ENCODE measurements at regions not wholly inside any gene's neighbourhood (a gene's known extent, or its start where the extent isn't known, plus 50 kb on each side); places are given as distances from the start of the nearest gene placed in this dataset.

DNA sequence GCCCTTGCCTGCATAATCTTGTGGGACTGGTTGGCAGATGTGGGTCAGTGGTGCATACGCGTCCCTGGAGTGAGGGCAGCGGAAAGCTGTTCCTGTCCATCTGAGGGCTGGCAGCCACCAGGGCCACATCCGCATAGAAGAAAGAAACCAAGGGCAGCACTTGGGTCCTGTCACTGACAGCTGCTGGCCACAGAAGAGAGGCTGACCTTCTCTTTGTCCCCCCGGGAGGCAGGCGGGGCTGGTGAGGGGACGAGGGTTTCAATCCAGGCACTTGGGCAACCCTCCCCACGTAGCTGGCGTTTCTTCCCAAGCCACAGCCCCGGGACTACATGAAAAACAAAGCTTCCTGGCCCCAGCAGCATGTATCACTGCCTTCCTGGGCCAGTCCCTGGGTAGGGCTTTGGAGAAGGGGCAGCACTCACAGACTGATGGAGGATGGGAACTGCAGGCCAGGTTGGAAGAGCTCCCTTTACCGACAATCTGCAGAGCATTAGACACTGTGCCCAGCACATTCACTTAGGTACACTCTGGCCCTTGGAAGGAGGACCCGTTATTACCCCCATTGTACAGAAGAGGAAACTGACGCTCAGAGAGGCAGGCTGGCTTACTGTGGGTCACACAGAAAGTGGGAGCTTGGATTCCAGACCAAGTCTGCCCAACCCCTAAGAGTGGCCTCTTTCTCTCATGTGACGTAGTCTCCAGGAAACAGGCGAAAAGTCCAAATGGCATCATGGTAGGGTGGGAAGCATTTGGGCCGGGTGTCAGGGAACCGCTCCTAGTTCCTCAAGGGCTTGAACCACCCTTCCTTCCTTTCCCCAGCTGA, 78.8 kb upstream of the SLC6A6 start:
- peak overlapping the region in 2 of 10 donors; percentile 59 to 69 for H3K27ac ChIP-seq
- H3K27me3 ChIP-seq = peaks cover 0 to 21% (median 0%) of the 10 kb centered on the region in 7 donors
- peaks cover 0 to 8% (median 0%) of the 10 kb centered on the region in 11 donors for H3K9me3 ChIP-seq
- WGBS, 2 donors = 71 to 72% methylated on average over 17 of the region's 17 CpGs
- no peaks in the 10 kb centered on the region for H3K36me3 ChIP-seq
- ATAC-seq = peak in 5 of 8 donors; percentile 13 to 52 (median 29)
- peaks cover 0 to 23% (median 16%) of the 10 kb centered on the region in 9 donors for H3K4me1 ChIP-seq
- H3K4me3 ChIP-seq = no peak overlapping the region
- intact Hi-C loops (cut with DNase I) = no loop called here
- DNase-seq = no peak
- TF ChIP-seq, protein P1, sequence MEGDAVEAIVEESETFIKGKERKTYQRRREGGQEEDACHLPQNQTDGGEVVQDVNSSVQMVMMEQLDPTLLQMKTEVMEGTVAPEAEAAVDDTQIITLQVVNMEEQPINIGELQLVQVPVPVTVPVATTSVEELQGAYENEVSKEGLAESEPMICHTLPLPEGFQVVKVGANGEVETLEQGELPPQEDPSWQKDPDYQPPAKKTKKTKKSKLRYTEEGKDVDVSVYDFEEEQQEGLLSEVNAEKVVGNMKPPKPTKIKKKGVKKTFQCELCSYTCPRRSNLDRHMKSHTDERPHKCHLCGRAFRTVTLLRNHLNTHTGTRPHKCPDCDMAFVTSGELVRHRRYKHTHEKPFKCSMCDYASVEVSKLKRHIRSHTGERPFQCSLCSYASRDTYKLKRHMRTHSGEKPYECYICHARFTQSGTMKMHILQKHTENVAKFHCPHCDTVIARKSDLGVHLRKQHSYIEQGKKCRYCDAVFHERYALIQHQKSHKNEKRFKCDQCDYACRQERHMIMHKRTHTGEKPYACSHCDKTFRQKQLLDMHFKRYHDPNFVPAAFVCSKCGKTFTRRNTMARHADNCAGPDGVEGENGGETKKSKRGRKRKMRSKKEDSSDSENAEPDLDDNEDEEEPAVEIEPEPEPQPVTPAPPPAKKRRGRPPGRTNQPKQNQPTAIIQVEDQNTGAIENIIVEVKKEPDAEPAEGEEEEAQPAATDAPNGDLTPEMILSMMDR (IDR thresholded peaks at IDR 0.05) = no peak

GRCh38 chr3:14324224-14324944, 78.0 kb upstream of the SLC6A6 start:
- Histone ChIP-seq H3K27ac (peak overlapping the region in 5 of 10 donors; percentile 39 to 69 (median 49)), H3K36me3 (no peaks in the 10 kb centered on the region), H3K4me3 (no peak overlapping the region), H3K4me1 (peaks cover 0 to 23% (median 16%) of the 10 kb centered on the region in 9 donors), H3K9me3 (peaks cover 0 to 8% (median 0%) of the 10 kb centered on the region in 11 donors), H3K27me3 (peaks cover 0 to 23% (median 0%) of the 10 kb centered on the region in 7 donors)
- intact Hi-C loops (cut with DNase I) = no loop called here
- TF ChIP-seq, protein P1 (IDR thresholded peaks at IDR 0.05) = no peak
- DNase-seq (no peak), ATAC-seq (peak in 7 of 8 donors; percentile 50 to 84 (median 66))
- 63 to 69% methylated on average over 13 of the region's 13 CpGs for WGBS, 2 donors

- 94 to 96% methylated on average over 3 of the region's 3 CpGs for WGBS, 2 donors
- no peaks in the 10 kb centered on the region for H3K9me3 ChIP-seq
Measured at GRCh38 chr3:14328422-14328821, 74.0 kb upstream of the SLC6A6 start.

More at GRCh38 chr3:14328422-14328821, 74.0 kb upstream of the SLC6A6 start:
- ATAC-seq = no peak
- intact Hi-C loops (cut with DNase I) = no loop called here
- no peak for DNase-seq
- H3K36me3 ChIP-seq = no peaks in the 10 kb centered on the region
- H3K4me3 ChIP-seq = no peak overlapping the region
- no peak overlapping the region for H3K27ac ChIP-seq
- H3K4me1 ChIP-seq = peaks cover 0 to 15% (median 10%) of the 10 kb centered on the region in 9 donors
- H3K27me3 ChIP-seq = peaks cover 0 to 25% (median under 1%) of the 10 kb centered on the region in 7 donors
- TF ChIP-seq, protein P1 (IDR thresholded peaks at IDR 0.05) = no peak
